ENCODE measurements at regions not wholly inside any gene's neighbourhood (a gene's known extent, or its start where the extent isn't known, plus 50 kb on each side); places are given as distances from the start of the nearest gene placed in this dataset.
A peak's percentile ranks its signal among the peaks of the same experiment; 100 is the strongest.

DNA sequence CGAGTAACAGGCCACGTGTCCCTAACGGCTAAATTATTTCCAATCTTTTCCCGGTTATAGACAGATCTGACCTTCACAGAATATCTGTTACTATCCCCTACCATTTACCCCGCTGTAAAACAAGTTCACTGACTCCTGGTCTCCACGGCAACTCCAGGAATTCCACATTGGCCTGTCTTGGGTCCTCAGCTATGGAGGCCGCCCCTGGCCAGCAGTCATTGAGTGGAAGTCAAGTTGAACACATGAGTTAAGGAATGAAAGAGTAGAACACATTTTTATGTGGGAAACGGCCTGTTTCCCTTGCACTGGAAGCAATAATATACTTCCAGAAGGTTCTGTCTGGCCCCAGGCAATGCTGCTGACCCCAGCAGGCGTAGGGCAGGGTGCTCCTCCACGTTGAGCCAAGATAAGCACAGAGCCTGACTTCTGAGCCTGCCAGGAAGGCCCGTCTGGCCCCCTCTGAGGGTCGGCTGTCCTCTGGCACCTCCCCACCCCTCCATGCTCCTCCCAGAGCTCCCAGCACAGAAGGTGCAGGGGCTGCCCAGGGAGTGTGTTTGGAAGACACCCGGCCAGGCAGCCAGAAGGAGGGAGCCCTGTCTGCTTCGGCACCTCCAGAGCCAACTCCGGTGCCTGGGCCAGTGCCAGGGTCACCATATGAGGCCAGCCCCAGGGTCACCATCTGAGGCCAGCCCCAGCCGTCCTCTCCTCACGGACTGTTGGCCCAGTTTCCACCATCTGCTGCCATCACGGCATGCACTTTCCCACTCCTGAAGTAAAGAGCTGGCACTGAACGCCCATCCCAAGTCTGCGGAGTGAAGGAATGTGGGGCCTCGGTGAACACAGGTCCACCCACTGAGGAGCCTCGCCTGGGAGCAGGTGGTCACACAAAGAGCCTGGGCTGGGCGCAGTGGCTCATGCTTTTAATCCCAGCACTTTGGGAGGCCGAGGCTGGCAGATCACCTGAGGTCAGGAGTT is 813.2 kb downstream of the BRD1 start:
- Histone ChIP-seq H3K4me3 (no peak overlapping the region), H3K4me1 (ENCODE audit: control insufficient read depth in 1 of 2, low read depth in 2 of 2) (peaks cover 29 to 79% of the 10 kb centered on the region in 2 donors), H3K36me3 (no peaks in the 10 kb centered on the region), H3K9me3 (no peaks in the 10 kb centered on the region), H3K27ac (peak overlapping the region; percentile 76 to 94), H3K27me3 (replicated peaks; ENCODE audit: insufficient read depth) (no peaks in the 10 kb centered on the region)
- TF ChIP-seq CTCF (IDR thresholded peaks at IDR 0.05), result no peak
- DNase-seq (ENCODE audit: low spot score) (no peak), ATAC-seq (ENCODE audit: insufficient number of reproducible peaks, low FRiP score, low read depth) (no peak)

- H3K27me3 ChIP-seq (replicated peaks; ENCODE audit: insufficient read depth), result no peaks in the 10 kb centered on the region
- no peak for DNase-seq (ENCODE audit: low spot score)
- no peak for TF ChIP-seq CTCF (IDR thresholded peaks at IDR 0.05)
- peak overlapping the region; percentile 76 to 94 for H3K27ac ChIP-seq
- H3K4me3 ChIP-seq, result no peak overlapping the region
- ATAC-seq (ENCODE audit: insufficient number of reproducible peaks, low FRiP score, low read depth), result no peak
- no peaks in the 10 kb centered on the region for H3K9me3 ChIP-seq
- peaks cover 29 to 87% of the 10 kb centered on the region in 2 donors for H3K4me1 ChIP-seq (ENCODE audit: control insufficient read depth in 1 of 2, low read depth in 2 of 2)
- H3K36me3 ChIP-seq, result no peaks in the 10 kb centered on the region
Observed at GRCh38 chr22:49013707-49014106, 814.0 kb downstream of the BRD1 start.

GRCh38 chr22:49012712-49013395 is 814.8 kb downstream of the BRD1 start:
- ATAC-seq (ENCODE audit: insufficient number of reproducible peaks, low FRiP score, low read depth) (no peak), DNase-seq (ENCODE audit: low spot score) (no peak)
- no peaks in the 10 kb centered on the region for H3K36me3 ChIP-seq
- peak overlapping the region; percentile 76 to 94 for H3K27ac ChIP-seq
- H3K27me3 ChIP-seq (replicated peaks; ENCODE audit: insufficient read depth), result no peaks in the 10 kb centered on the region
- H3K4me3 ChIP-seq, result peak overlapping the region; percentile 8
- peaks cover 29 to 89% of the 10 kb centered on the region in 2 donors for H3K4me1 ChIP-seq (ENCODE audit: control insufficient read depth in 1 of 2, low read depth in 2 of 2)
- H3K9me3 ChIP-seq, result no peaks in the 10 kb centered on the region
- TF ChIP-seq CTCF (IDR thresholded peaks at IDR 0.05), result no peak

DNA sequence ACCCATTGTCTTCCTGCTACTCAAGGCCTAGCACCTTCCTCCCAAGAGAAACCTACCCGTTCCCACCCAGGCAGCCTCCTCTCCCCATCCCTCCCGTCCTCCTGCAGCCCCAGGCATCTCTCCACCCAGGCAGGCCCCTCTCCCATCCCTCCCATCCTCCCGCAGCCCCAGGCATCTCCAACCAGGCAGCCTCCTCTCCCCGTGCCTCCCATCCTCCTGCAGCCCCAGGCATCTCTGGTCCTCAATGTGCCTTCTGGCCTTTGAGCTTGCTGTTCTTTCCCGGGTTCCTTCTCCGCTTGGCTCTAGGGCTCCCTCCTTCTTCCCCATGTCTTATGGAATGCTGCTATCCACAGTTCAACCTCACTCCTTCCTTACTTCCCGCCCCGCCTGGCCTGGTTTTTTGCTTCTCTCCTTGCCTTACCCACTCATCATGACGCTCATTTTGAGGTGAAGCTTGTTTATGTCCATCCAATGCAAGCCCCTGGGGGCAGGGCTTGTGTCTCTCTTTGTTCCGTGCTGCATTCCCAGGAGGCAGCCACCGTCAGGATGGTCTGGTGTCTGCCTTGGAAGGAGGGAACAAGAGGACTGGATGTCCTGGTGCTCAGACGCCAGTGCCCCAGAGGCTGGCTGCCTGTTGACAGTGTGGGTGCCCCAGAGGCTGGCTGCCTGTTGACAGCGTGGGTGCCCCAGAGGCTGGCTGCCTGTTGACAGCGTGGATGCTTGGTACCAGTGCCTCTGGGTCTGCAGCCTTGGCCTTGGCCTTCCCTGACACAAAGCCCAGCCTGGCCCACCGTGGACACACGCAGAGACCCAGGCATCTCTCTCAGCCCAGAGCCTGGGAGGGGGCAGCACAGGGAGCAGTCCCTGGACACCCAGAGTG is 815.7 kb downstream of the BRD1 start:
- Histone ChIP-seq H3K27ac (peak overlapping the region; percentile 76 to 94), H3K4me1 (ENCODE audit: control insufficient read depth in 1 of 2, low read depth in 2 of 2) (peaks cover 29 to 84% of the 10 kb centered on the region in 2 donors), H3K4me3 (peak overlapping the region; percentile 12), H3K36me3 (no peaks in the 10 kb centered on the region), H3K27me3 (replicated peaks; ENCODE audit: insufficient read depth) (no peaks in the 10 kb centered on the region), H3K9me3 (no peaks in the 10 kb centered on the region)
- ATAC-seq (ENCODE audit: insufficient number of reproducible peaks, low FRiP score, low read depth), result no peak
- TF ChIP-seq CTCF (IDR thresholded peaks at IDR 0.05), result no peak
- no peak for DNase-seq (ENCODE audit: low spot score)
